ES-I3 (cell line): ENCODE measurements at regions not wholly inside any gene's neighbourhood (a gene's known extent, or its start where the extent isn't known, plus 50 kb on each side); places are given as distances from the start of the nearest gene placed in this dataset.

Experiments
- H3K36me3 ChIP-seq: 2 replicates; pipeline ENCODE4 v1.6.1; 2013; ENCODE audit warnings: mild to moderate bottlenecking, low read length, control low read depth, moderate library complexity; ENCODE audit not compliant: insufficient read depth
- H3K4me1 ChIP-seq: 2 replicates; pipeline ENCODE4 v1.6.1; 2013; ENCODE audit warnings: mild to moderate bottlenecking, control low read depth, low read length; ENCODE audit not compliant: insufficient read depth
- H3K9ac ChIP-seq: 2 replicates; pipeline ENCODE4 v1.6.1; 2013; ENCODE audit warnings: low read depth, mild to moderate bottlenecking, low read length, moderate library complexity
- H3K9me3 ChIP-seq: 2 replicates; pipeline ENCODE4 v1.6.1; 2013; ENCODE audit warnings: mild to moderate bottlenecking, low read length, moderate library complexity; ENCODE audit not compliant: control insufficient read depth, insufficient read depth

DNA sequence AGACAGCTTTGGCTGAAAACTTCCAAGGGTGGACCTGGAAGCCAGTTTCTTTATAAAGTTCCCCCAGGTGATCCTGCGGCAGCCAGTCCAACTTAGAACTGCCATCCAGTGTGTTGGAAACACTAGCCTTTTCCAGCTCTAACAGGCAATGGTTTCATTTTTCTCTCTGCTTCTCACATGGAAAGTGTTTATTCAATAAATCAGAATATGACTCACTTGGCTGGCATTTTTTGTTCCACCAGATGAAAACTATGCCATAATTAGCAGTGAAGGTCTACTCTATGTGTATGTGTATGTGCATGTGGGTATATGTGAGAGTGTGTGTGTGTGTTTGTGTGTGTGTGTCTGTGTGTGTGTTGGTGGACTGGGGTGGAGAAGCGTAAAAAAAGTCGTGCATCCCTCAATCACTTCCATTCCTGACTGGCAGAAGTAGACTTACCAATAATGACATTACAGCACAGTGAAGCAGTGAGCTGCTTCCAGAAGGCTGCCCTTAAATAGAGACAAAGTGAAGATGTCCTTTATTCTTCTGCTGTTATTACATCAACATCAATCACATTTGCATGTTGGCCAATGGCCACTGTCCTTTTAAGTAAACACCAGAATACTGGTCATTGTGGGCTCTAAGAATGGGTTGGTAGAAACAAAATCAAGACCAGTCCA is 90.9 kb upstream of the SETBP1 start:
- Histone ChIP-seq H3K9me3 (no peaks in the 10 kb centered on the region), H3K4me1 (no peaks in the 10 kb centered on the region; the same call in 1 of the 2 replicates), H3K36me3 (no peaks in the 10 kb centered on the region), H3K9ac (no peak overlapping the region)

DNA sequence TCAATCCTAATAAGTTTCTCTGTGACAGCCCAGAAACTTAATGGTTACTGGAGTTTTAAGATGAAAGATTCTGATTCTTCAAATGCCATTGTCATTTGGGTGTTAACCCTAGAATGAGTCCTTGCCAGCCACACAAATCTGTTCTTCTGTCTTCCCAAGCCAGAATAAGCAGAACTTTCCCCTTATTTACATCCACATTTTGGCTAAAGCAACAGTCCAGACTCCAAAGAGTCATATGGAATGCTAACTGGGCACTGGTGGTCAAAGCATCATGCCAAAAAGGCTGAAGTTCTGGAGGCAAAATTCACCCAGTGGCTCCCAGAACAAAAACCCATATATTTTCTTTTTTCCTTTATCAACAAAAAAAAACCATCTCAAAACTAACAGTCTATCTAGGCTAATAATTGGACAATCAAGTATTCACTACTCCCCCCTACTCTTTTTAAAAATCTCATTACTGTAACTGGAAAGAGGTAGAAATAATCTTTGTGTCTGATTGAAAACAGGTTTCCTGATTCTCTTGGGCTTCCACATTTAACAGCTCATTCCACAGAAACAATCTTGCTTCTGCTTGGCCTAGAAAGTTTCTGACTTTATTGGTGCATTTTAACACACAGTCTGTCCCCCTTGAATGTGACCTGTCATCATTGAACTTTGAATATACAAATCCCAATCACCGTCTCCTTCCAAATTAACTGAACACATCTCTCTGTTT is 89.6 kb upstream of the SETBP1 start:
- Histone ChIP-seq H3K9me3 (no peaks in the 10 kb centered on the region), H3K36me3 (no peaks in the 10 kb centered on the region), H3K4me1 (no peaks in the 10 kb centered on the region; the same call in 1 of the 2 replicates), H3K9ac (no peak overlapping the region)

DNA sequence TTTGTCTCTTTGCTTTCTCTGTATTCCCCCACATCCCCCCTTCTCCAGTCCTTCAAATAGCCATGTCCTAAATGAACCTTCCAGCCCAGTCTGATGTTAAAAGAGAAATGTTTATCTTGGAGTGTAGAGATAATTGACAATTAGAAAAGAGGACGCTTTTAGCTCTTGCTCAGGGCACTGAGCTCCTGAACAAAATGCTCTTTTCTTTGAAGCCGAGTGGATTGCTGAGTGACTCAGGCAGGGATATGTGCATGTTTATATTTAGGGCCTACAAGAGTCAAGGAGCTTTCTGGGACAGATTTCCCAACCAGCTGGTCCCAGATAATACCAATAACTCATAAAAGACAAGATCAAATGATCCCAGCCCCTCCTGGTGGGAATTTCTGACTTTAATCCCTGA is 88.0 kb upstream of the SETBP1 start:
- H3K9me3 ChIP-seq, result no peaks in the 10 kb centered on the region
- no peak overlapping the region for H3K9ac ChIP-seq
- no peaks in the 10 kb centered on the region for H3K36me3 ChIP-seq
- no peaks in the 10 kb centered on the region; the same call in 1 of the 2 replicates for H3K4me1 ChIP-seq

DNA sequence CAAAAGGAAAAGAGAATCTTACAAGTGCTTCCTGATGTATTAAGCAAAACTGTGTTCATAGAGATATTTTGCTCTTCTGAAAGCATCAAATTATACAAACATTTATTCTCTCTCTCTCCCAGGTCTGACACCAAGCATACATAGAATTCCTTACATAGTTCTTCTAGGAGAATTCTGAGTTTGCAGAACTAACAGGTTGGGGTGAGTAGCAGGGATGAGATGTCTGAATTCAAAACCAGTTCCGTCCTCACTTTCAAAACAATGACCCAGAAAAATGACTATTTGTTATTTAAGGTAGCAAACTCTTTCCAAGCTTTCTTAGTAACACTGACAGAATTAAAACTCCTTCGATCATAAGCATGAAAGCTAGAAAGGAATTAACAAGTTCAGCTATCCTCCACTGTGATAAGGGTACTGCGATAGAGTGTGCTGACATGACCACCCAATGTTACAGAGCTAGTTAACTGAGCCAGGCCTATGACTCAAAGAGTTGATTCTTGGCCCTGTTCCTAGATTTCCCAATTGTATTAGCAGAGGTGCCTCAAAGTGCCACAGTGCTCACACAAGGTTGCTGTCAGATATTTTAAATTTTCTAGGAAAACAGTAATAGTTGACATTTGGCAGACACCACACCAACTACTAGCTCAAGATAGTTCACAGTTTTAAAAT is 85.8 kb upstream of the SETBP1 start:
- H3K9me3 ChIP-seq, result no peaks in the 10 kb centered on the region
- H3K4me1 ChIP-seq, result no peaks in the 10 kb centered on the region; the same call in 1 of the 2 replicates
- no peak overlapping the region for H3K9ac ChIP-seq
- H3K36me3 ChIP-seq, result no peaks in the 10 kb centered on the region

GRCh38 chr18:44597797-44598196 is 82.9 kb upstream of the SETBP1 start:
- H3K9me3 ChIP-seq, result no peaks in the 10 kb centered on the region
- no peaks in the 10 kb centered on the region for H3K36me3 ChIP-seq
- no peak overlapping the region for H3K9ac ChIP-seq
- H3K4me1 ChIP-seq, result no peaks in the 10 kb centered on the region; the same call in 1 of the 2 replicates

- Histone ChIP-seq H3K9me3 (no peaks in the 10 kb centered on the region), H3K9ac (no peak overlapping the region), H3K36me3 (no peaks in the 10 kb centered on the region), H3K4me1 (no peaks in the 10 kb centered on the region; the same call in 1 of the 2 replicates)
Measured at GRCh38 chr18:44598514-44598913, 82.2 kb upstream of the SETBP1 start.

DNA sequence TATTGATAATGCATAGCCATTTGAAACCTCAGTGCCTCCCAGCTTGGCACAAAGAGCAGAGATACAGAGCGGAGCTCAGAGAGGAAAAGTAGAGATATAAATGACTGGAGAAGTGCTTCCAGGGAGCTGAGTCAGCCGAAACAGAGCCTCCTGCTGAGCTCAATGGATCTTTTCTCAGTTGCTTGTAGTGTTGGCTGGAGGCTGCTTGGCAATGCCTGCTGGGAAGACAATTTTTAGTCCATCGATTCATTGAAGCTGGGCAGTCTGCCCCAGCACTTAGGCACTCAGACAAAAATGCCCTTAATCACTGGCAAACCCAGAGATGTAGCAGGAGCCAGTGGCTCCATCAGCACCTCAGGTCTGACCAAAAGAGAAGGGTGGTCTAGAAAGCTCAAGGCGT is 81.3 kb upstream of the SETBP1 start:
- Histone ChIP-seq H3K4me1 (no peaks in the 10 kb centered on the region; the same call in 1 of the 2 replicates), H3K36me3 (no peaks in the 10 kb centered on the region), H3K9ac (no peak overlapping the region), H3K9me3 (no peaks in the 10 kb centered on the region)

DNA sequence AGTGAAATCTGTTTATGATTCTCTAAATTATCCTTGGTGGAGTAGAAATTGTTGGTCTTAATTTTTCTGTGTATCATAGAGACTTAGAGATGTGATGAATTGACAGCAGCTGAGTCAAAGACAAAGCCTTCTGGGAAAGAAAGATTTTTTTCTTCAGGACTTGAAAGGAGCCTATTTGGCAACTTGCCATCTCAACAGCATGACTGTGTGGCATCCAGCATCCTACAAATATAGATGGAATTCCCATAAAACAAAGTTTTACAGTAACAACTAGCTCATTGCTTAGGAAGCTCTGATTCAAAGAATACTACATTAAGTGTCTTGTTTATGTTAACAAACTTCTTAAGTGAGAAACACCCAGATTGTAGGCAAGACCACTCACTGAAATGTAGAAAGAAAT is 79.2 kb upstream of the SETBP1 start:
- Histone ChIP-seq H3K36me3 (no peaks in the 10 kb centered on the region), H3K9ac (no peak overlapping the region), H3K4me1 (no peaks in the 10 kb centered on the region), H3K9me3 (no peaks in the 10 kb centered on the region)

- Histone ChIP-seq H3K9ac (no peak overlapping the region), H3K9me3 (no peaks in the 10 kb centered on the region), H3K4me1 (no peaks in the 10 kb centered on the region), H3K36me3 (no peaks in the 10 kb centered on the region)
Measured at GRCh38 chr18:44602380-44602779, 78.3 kb upstream of the SETBP1 start.

GRCh38 chr18:44602845-44603244 is 77.8 kb upstream of the SETBP1 start:
- Histone ChIP-seq H3K9me3 (no peaks in the 10 kb centered on the region), H3K36me3 (no peaks in the 10 kb centered on the region), H3K9ac (no peak overlapping the region), H3K4me1 (no peaks in the 10 kb centered on the region)

- H3K9ac ChIP-seq, result no peak overlapping the region
- H3K36me3 ChIP-seq, result no peaks in the 10 kb centered on the region
- no peaks in the 10 kb centered on the region for H3K9me3 ChIP-seq
- no peaks in the 10 kb centered on the region for H3K4me1 ChIP-seq
Measured at GRCh38 chr18:44609181-44609941, 71.3 kb upstream of the SETBP1 start.

GRCh38 chr18:44620812-44621211 is 59.9 kb upstream of the SETBP1 start:
- Histone ChIP-seq H3K36me3 (no peaks in the 10 kb centered on the region; the same call in 1 of the 2 replicates), H3K4me1 (peaks cover 6% of the 10 kb centered on the region; the same call in 1 of the 2 replicates), H3K9ac (no peak overlapping the region), H3K9me3 (no peaks in the 10 kb centered on the region)

GRCh38 chr18:44624052-44624451 is 56.6 kb upstream of the SETBP1 start:
- no peaks in the 10 kb centered on the region for H3K9me3 ChIP-seq
- H3K36me3 ChIP-seq, result no peaks in the 10 kb centered on the region
- H3K4me1 ChIP-seq, result peaks cover 23% of the 10 kb centered on the region
- no peak overlapping the region for H3K9ac ChIP-seq

- peaks cover 23% of the 10 kb centered on the region for H3K4me1 ChIP-seq
- H3K9ac ChIP-seq, result no peak overlapping the region
- no peaks in the 10 kb centered on the region for H3K9me3 ChIP-seq
- H3K36me3 ChIP-seq, result no peaks in the 10 kb centered on the region
Measured at GRCh38 chr18:44625386-44625785, 55.3 kb upstream of the SETBP1 start.
